ENCODE measurements at regions not wholly inside any gene's neighbourhood (a gene's known extent, or its start where the extent isn't known, plus 50 kb on each side); places are given as distances from the start of the nearest gene placed in this dataset.

GRCh38 chr18:75879196-75879595 lies 451.7 kb upstream of the SMIM21 start:
- TF ChIP-seq NFRKB (IDR thresholded peaks at IDR 0.05) (no peak), TARDBP (IDR thresholded peaks at IDR 0.05) (no peak), FOXM1 (IDR thresholded peaks at IDR 0.05; ENCODE audit: borderline replicate concordance) (no peak), ARNT (IDR thresholded peaks at IDR 0.05) (no peak), SP1 (IDR thresholded peaks at IDR 0.05) (no peak), ELF4 (IDR thresholded peaks at IDR 0.05) (no peak), BHLHE40 (IDR thresholded peaks at IDR 0.05; ENCODE audit: borderline replicate concordance) (no peak), FOXA1 (IDR thresholded peaks at IDR 0.05) (no peak), FOXK2 (IDR thresholded peaks at IDR 0.05) (no peak)
